Urinary bladder (tissue), 4 donors: ENCODE measurements at regions not wholly inside any gene's neighbourhood (a gene's known extent, or its start where the extent isn't known, plus 50 kb on each side); places are given as distances from the start of the nearest gene placed in this dataset. TPM values are rescaled to one million over a fixed set of nuclear protein-coding genes. Genes with fewer than 3 reads are reported as not detected.

Experiments
- DNase-seq: peaks from one replicate; pipeline ENCODE4 v3.0.0-alpha.2; 2015; ENCODE audit errors: extremely low spot score
- H3K27ac ChIP-seq: one replicate; pipeline ENCODE4 v1.5.1; 2013; ENCODE audit warnings: low read depth, mild to moderate bottlenecking, moderate library complexity
- H3K36me3 ChIP-seq: one replicate; pipeline ENCODE4 v1.6.1; 2013; ENCODE audit warnings: mild to moderate bottlenecking, moderate library complexity; ENCODE audit not compliant: insufficient read depth
- H3K4me1 ChIP-seq: one replicate; pipeline ENCODE4 v1.6.1; 2013; ENCODE audit warnings: mild to moderate bottlenecking, moderate library complexity; ENCODE audit not compliant: insufficient read depth
- H3K4me3 ChIP-seq: one replicate; pipeline ENCODE4 v1.5.1; 2013; ENCODE audit warnings: low read depth, low read length
- WGBS: extraction: QIAGEN DNeasy Blood & Tissue Kit; methylation state at CpG from one replicate; pipeline ENCODE4 v1.1.7; 2013; 5-methylcytosine and 5-hydroxymethylcytosine counted together
- small RNA-seq: library from RNA; depleted of rRNA; stranded (forward); fragments of <200 nt; gene quantifications from one replicate; pipeline ENCODE3, GENCODE V24; 2014
- donor health status: healthy with polysubstance abuse.
- donor health status: healthy.

GRCh38 chr9:90556897-90557675 lies 85.5 kb downstream of the DIRAS2 start:
- WGBS, result 86% methylated on average over 5 of the region's 5 CpGs

GRCh38 chr9:90559075-90560073 lies 83.2 kb downstream of the DIRAS2 start:
- Histone ChIP-seq H3K36me3 (no peaks in the 10 kb centered on the region), H3K4me1 (no peaks in the 10 kb centered on the region), H3K4me3 (no peak overlapping the region), H3K27ac (no peak overlapping the region)
- no peak for DNase-seq
- WGBS, result 88% methylated on average over 9 of the region's 9 CpGs

More at GRCh38 chr9:90556897-90557675, 85.5 kb downstream of the DIRAS2 start:
- no peaks in the 10 kb centered on the region for H3K36me3 ChIP-seq
- H3K27ac ChIP-seq, result no peak overlapping the region
- no peak for DNase-seq
- H3K4me1 ChIP-seq, result no peaks in the 10 kb centered on the region
- H3K4me3 ChIP-seq, result no peak overlapping the region

Small RNAs in the stretch of these regions (small RNA-seq; reads per million reads assigned to genes)
- gene AL161629.2 (not detected), gene MIR4290 (not detected)
